AG09309 (cell line): ENCODE measurements at regions not wholly inside any gene's neighbourhood (a gene's known extent, or its start where the extent isn't known, plus 50 kb on each side); places are given as distances from the start of the nearest gene placed in this dataset.

Experiments
- DNase-seq: peaks from one replicate; pipeline ENCODE4 v3.0.0-alpha.2; 2010; ENCODE audit warnings: low read depth
- H3K4me3 ChIP-seq: 2 replicates; pipeline ENCODE4 v1.5.1; 2011; ENCODE audit warnings: mild to moderate bottlenecking, low read depth, low read length, moderate library complexity; ENCODE audit not compliant: control insufficient read depth
- TF ChIP-seq, protein P1 (sequence below): IDR thresholded peaks from 2 replicates; pipeline ENCODE4 v1.5.1; 2011; ENCODE audit warnings: mild to moderate bottlenecking, low read depth, low read length, inconsistent platforms; ENCODE audit not compliant: insufficient read depth, control insufficient read depth; ENCODE audit errors: missing control alignments

- H3K4me3 ChIP-seq: no peak overlapping the region
- TF ChIP-seq, protein P1, sequence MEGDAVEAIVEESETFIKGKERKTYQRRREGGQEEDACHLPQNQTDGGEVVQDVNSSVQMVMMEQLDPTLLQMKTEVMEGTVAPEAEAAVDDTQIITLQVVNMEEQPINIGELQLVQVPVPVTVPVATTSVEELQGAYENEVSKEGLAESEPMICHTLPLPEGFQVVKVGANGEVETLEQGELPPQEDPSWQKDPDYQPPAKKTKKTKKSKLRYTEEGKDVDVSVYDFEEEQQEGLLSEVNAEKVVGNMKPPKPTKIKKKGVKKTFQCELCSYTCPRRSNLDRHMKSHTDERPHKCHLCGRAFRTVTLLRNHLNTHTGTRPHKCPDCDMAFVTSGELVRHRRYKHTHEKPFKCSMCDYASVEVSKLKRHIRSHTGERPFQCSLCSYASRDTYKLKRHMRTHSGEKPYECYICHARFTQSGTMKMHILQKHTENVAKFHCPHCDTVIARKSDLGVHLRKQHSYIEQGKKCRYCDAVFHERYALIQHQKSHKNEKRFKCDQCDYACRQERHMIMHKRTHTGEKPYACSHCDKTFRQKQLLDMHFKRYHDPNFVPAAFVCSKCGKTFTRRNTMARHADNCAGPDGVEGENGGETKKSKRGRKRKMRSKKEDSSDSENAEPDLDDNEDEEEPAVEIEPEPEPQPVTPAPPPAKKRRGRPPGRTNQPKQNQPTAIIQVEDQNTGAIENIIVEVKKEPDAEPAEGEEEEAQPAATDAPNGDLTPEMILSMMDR: no peak
- DNase-seq: no peak
Measured at GRCh38 chr21:35724156-35724555, 336.2 kb downstream of the SETD4 start.

DNA sequence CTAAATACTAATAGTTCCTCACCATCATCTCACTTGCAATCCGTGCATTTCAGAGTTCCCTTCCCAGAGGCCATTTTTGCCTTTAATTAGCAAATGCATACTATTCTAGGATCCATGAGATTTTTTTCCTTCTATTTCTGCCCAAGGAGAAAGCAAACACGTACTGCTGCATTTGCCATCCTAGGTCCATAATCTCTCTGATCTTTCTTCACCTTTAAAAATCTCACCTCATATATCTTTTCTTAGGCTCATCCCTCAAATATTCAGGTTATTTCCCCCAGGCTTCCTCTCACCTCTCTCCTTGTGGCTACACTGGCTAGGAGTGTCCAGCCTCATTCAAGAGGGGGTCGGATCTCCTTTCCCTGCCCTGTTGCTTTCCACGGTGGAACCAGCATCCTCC lies 338.6 kb downstream of the SETD4 start:
- TF ChIP-seq, protein P1: no peak
- no peak for DNase-seq
- no peak overlapping the region for H3K4me3 ChIP-seq

GRCh38 chr21:35720208-35720731 lies 340.1 kb downstream of the SETD4 start:
- DNase-seq: no peak
- TF ChIP-seq, protein P1: no peak
- H3K4me3 ChIP-seq: no peak overlapping the region

DNA sequence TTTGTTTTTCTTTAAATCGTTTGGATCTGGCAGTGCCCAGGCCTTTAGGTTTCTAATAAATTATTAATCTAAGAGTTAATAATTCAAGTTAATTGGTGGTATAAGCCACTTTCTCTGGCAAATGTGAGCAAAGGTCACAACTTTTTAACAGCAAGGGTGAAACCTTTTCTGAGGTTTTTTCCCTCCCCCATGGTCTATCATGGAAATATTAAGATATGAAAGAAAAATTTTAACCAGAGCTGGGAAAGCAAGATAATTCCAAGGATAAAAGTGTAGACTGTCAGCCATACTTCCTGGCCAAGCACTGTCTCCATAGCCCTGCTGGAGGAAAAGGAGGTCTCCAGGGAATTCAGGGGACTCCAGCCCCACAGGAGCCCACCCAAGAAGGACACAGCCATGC lies 341.2 kb downstream of the SETD4 start:
- TF ChIP-seq, protein P1: no peak
- DNase-seq: no peak

DNA sequence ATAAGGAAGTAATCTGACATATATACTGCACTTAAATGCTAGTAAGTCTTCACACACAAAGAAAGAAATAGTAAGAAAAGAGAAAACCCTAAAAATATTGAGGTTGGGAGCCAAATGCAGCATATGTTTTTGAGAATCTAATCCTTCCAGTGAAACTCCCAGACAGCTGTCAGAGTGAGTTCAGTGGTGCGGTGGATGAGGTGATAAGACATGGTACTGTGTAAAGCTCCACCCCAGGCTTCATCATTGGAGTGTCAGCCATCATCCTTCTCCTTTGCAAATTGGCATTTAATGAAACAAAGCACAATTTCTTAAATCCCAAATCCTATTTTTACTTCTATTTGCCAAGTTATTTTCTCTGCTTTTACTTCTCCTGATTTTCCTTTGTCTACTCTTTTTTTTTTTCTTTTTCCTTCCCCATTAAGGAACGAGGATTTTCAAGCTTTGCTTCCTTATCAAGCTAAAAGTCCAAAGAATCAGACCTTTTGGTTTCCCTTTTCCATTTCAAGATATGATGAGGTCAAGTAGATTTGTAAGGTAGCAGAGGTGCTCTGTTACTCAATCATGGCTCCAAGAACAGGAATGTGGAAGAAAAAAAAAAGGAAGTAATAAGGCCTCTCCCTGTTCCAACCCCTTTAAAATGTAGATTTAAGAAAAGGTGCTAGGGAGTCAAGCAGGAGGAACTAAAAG lies 343.3 kb downstream of the SETD4 start:
- TF ChIP-seq, protein P1: no peak
- DNase-seq: no peak
- H3K4me3 ChIP-seq: no peak overlapping the region

More for the DNA sequence above, 341.2 kb downstream of the SETD4 start:
- H3K4me3 ChIP-seq: no peak overlapping the region

DNA sequence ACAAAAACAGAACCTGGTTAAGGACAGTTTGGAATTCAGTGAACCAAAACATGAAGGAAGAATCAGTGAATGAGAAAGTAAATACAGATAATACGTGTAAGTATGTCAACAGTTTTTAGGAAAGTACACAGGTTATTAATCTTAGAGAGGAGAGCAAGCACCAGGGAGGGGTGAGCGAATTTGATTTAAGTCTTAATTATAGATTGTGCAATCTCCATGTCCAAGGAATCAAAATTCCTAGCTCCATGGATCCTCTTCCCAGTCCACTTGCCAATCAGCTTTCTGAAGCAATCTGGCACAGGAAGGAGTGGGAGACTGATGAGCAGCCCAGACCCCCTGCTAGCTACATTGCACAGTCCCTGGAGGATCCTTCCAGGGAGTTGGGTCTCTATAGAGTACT lies 346.4 kb downstream of the SETD4 start:
- no peak overlapping the region for H3K4me3 ChIP-seq
- no peak for DNase-seq
- TF ChIP-seq, protein P1: no peak

DNA sequence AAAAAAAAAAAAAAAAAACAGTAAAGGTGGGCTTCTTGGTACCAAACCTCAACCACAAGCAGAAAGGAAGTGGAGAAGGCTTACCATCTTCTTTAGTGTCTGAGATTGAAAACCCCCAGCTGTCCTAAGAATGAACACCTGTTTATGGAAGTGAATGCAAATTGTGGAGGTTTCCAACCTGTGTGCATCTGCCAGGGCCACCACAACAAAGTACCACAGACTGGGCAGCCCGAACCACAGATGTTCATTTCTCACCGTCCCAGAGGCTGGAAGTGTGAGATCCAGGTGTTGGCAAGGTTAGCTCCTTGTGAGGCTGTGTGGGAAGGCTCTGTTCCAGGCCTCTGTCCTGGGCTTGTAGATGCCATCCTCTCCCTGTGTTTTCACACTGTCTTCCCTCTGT lies 348.7 kb downstream of the SETD4 start:
- DNase-seq: no peak
- H3K4me3 ChIP-seq: no peak overlapping the region
- TF ChIP-seq, protein P1: no peak
